ENCODE measurements at regions not wholly inside any gene's neighbourhood (a gene's known extent, or its start where the extent isn't known, plus 50 kb on each side); places are given as distances from the start of the nearest gene placed in this dataset.

- Histone ChIP-seq H3K9me3 (ENCODE audit: control insufficient read depth, insufficient read depth, low read depth, low read length) (no peaks in the 10 kb centered on the region), H3K27ac (ENCODE audit: insufficient read depth, low read length) (no peak overlapping the region), H3K4me3 (replicated peaks in 1 of 4; ENCODE audit: control extremely low read depth in 1 of 4, insufficient read depth in 1 of 4, low read depth in 3 of 4, low read length in 4 of 4) (no peak overlapping the region), H3K4me2 (ENCODE audit: extremely low read depth, insufficient read depth, low read length) (no peak overlapping the region), H3K79me2 (ENCODE audit: control insufficient read depth, insufficient read depth, low read length) (no peaks in the 10 kb centered on the region), H4K20me1 (ENCODE audit: control insufficient read depth, extremely low read depth, insufficient read depth, low read length) (no peaks in the 10 kb centered on the region), H3K4me1 (ENCODE audit: control insufficient read depth, extremely low read depth, insufficient read depth, low read length) (no peaks in the 10 kb centered on the region), H3K36me3 (ENCODE audit: control insufficient read depth, insufficient read depth, low read length) (no peaks in the 10 kb centered on the region), H3K9ac (ENCODE audit: insufficient read depth, low read length) (no peak overlapping the region), H2AFZ (ENCODE audit: low read length) (no peak overlapping the region), H3K27me3 (ENCODE audit: control insufficient read depth, insufficient read depth, low read length) (no peaks in the 10 kb centered on the region)
- TF ChIP-seq CTCF (conservative IDR thresholded peaks at IDR 0.05 in 1 of 2, IDR thresholded peaks at IDR 0.05 in 1 of 2; ENCODE audit: low read depth in 1 of 2, low read length in 2 of 2) (no peak), EZH2 (IDR thresholded peaks at IDR 0.05; ENCODE audit: low read length, missing control alignments) (no peak)
- DNase-seq (ENCODE audit: low read depth in 2 of 2) = no peak
Measured at GRCh38 chr5:174542037-174542436, 182.3 kb upstream of the MSX2 start.

GRCh38 chr5:174542471-174542870 is 181.9 kb upstream of the MSX2 start:
- no peak overlapping the region for H3K27ac ChIP-seq (ENCODE audit: insufficient read depth, low read length)
- H2AFZ ChIP-seq (ENCODE audit: low read length) = no peak overlapping the region
- no peak for TF ChIP-seq CTCF (conservative IDR thresholded peaks at IDR 0.05 in 1 of 2, IDR thresholded peaks at IDR 0.05 in 1 of 2; ENCODE audit: low read depth in 1 of 2, low read length in 2 of 2)
- TF ChIP-seq EZH2 (IDR thresholded peaks at IDR 0.05; ENCODE audit: low read length, missing control alignments) = no peak
- H3K27me3 ChIP-seq (ENCODE audit: control insufficient read depth, insufficient read depth, low read length) = no peaks in the 10 kb centered on the region
- DNase-seq (ENCODE audit: low read depth in 2 of 2) = no peak
- no peak overlapping the region for H3K4me3 ChIP-seq (replicated peaks in 1 of 4; ENCODE audit: control extremely low read depth in 1 of 4, insufficient read depth in 1 of 4, low read depth in 3 of 4, low read length in 4 of 4)
- H3K4me1 ChIP-seq (ENCODE audit: control insufficient read depth, extremely low read depth, insufficient read depth, low read length) = no peaks in the 10 kb centered on the region
- no peak overlapping the region for H3K4me2 ChIP-seq (ENCODE audit: extremely low read depth, insufficient read depth, low read length)
- H3K9ac ChIP-seq (ENCODE audit: insufficient read depth, low read length) = no peak overlapping the region
- no peaks in the 10 kb centered on the region for H3K36me3 ChIP-seq (ENCODE audit: control insufficient read depth, insufficient read depth, low read length)
- no peaks in the 10 kb centered on the region for H3K9me3 ChIP-seq (ENCODE audit: control insufficient read depth, insufficient read depth, low read depth, low read length)
- H4K20me1 ChIP-seq (ENCODE audit: control insufficient read depth, extremely low read depth, insufficient read depth, low read length) = no peaks in the 10 kb centered on the region
- no peaks in the 10 kb centered on the region for H3K79me2 ChIP-seq (ENCODE audit: control insufficient read depth, insufficient read depth, low read length)

- no peaks in the 10 kb centered on the region for H3K79me2 ChIP-seq (ENCODE audit: control insufficient read depth, insufficient read depth, low read length)
- no peaks in the 10 kb centered on the region for H3K4me1 ChIP-seq (ENCODE audit: control insufficient read depth, extremely low read depth, insufficient read depth, low read length)
- TF ChIP-seq EZH2 (IDR thresholded peaks at IDR 0.05; ENCODE audit: low read length, missing control alignments) (no peak), CTCF (conservative IDR thresholded peaks at IDR 0.05 in 1 of 2, IDR thresholded peaks at IDR 0.05 in 1 of 2; ENCODE audit: low read depth in 1 of 2, low read length in 2 of 2) (no peak)
- DNase-seq (ENCODE audit: low read depth in 2 of 2) = no peak
- H3K4me3 ChIP-seq (replicated peaks in 1 of 4; ENCODE audit: control extremely low read depth in 1 of 4, insufficient read depth in 1 of 4, low read depth in 3 of 4, low read length in 4 of 4) = no peak overlapping the region
- H3K36me3 ChIP-seq (ENCODE audit: control insufficient read depth, insufficient read depth, low read length) = no peaks in the 10 kb centered on the region
- no peaks in the 10 kb centered on the region for H3K27me3 ChIP-seq (ENCODE audit: control insufficient read depth, insufficient read depth, low read length)
- no peaks in the 10 kb centered on the region for H3K9me3 ChIP-seq (ENCODE audit: control insufficient read depth, insufficient read depth, low read depth, low read length)
- no peak overlapping the region for H3K27ac ChIP-seq (ENCODE audit: insufficient read depth, low read length)
- no peak overlapping the region for H3K4me2 ChIP-seq (ENCODE audit: extremely low read depth, insufficient read depth, low read length)
- no peak overlapping the region for H3K9ac ChIP-seq (ENCODE audit: insufficient read depth, low read length)
- no peak overlapping the region for H2AFZ ChIP-seq (ENCODE audit: low read length)
- H4K20me1 ChIP-seq (ENCODE audit: control insufficient read depth, extremely low read depth, insufficient read depth, low read length) = no peaks in the 10 kb centered on the region
Measured at GRCh38 chr5:174545926-174546325, 178.5 kb upstream of the MSX2 start.
